ENCODE measurements at regions not wholly inside any gene's neighbourhood (a gene's known extent, or its start where the extent isn't known, plus 50 kb on each side); places are given as distances from the start of the nearest gene placed in this dataset.
"Not testable (repeated sequence)": the region's sequence is repeated elsewhere in the genome, so short reads cannot be mapped to it uniquely, and the experiment has no call there.

GRCh38 chr10:35276889-35277288 lies 59.4 kb upstream of the CCNY start:
- ChIA-PET SMC1A (ENCODE audit: uncharacterized antibody, unreplicated experiment) (no interaction called here), RAD21 (ENCODE audit: unreplicated experiment) (no interaction called here), POLR2A (no interaction called here), CTCF (no interaction called here)
- FAIRE-seq (no peak), DNase-seq (ENCODE audit: low read depth, low spot score) (no peak), ATAC-seq (no peak)
- Histone ChIP-seq H3K27me3 (replicated peaks in 1 of 2; ENCODE audit: control insufficient read depth in 2 of 2, insufficient read depth in 2 of 2, low read length in 1 of 2) (no peaks in the 10 kb centered on the region), H3K27ac (ENCODE audit: control insufficient read depth, insufficient read depth) (no peak overlapping the region), H3K4me1 (ENCODE audit: control insufficient read depth, insufficient read depth, low read length) (no peaks in the 10 kb centered on the region), H2AFZ (ENCODE audit: control insufficient read depth, low read depth, low read length) (no peak overlapping the region), H3K9ac (ENCODE audit: control insufficient read depth, insufficient read depth, low read length) (no peak overlapping the region), H4K20me1 (ENCODE audit: control insufficient read depth, insufficient read depth) (no peaks in the 10 kb centered on the region), H3K4me3 (no peak overlapping the region), H3K79me2 (ENCODE audit: control insufficient read depth, insufficient read depth, low read length) (no peaks in the 10 kb centered on the region), H3K36me3 (ENCODE audit: control insufficient read depth in 2 of 2, insufficient read depth in 2 of 2, low read length in 1 of 2) (no peaks in the 10 kb centered on the region), H3K9me3 (replicated peaks; ENCODE audit: control insufficient read depth, insufficient read depth, low read length) (peaks cover 4% of the 10 kb centered on the region; the same call in 2 of the 3 replicates), H3K4me2 (ENCODE audit: control insufficient read depth, insufficient read depth) (no peak overlapping the region)
- no peak for TF ChIP-seq SREBF1 (IDR thresholded peaks at IDR 0.05; ENCODE audit: low read length)
- TF ChIP-seq, protein P1, sequence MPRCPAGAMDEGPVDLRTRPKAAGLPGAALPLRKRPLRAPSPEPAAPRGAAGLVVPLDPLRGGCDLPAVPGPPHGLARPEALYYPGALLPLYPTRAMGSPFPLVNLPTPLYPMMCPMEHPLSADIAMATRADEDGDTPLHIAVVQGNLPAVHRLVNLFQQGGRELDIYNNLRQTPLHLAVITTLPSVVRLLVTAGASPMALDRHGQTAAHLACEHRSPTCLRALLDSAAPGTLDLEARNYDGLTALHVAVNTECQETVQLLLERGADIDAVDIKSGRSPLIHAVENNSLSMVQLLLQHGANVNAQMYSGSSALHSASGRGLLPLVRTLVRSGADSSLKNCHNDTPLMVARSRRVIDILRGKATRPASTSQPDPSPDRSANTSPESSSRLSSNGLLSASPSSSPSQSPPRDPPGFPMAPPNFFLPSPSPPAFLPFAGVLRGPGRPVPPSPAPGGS (IDR thresholded peaks at IDR 0.05; ENCODE audit: borderline replicate concordance, insufficient read depth, low read depth, low read length, poor library complexity, severe bottlenecking): no peak
- TF ChIP-seq, protein P2, sequence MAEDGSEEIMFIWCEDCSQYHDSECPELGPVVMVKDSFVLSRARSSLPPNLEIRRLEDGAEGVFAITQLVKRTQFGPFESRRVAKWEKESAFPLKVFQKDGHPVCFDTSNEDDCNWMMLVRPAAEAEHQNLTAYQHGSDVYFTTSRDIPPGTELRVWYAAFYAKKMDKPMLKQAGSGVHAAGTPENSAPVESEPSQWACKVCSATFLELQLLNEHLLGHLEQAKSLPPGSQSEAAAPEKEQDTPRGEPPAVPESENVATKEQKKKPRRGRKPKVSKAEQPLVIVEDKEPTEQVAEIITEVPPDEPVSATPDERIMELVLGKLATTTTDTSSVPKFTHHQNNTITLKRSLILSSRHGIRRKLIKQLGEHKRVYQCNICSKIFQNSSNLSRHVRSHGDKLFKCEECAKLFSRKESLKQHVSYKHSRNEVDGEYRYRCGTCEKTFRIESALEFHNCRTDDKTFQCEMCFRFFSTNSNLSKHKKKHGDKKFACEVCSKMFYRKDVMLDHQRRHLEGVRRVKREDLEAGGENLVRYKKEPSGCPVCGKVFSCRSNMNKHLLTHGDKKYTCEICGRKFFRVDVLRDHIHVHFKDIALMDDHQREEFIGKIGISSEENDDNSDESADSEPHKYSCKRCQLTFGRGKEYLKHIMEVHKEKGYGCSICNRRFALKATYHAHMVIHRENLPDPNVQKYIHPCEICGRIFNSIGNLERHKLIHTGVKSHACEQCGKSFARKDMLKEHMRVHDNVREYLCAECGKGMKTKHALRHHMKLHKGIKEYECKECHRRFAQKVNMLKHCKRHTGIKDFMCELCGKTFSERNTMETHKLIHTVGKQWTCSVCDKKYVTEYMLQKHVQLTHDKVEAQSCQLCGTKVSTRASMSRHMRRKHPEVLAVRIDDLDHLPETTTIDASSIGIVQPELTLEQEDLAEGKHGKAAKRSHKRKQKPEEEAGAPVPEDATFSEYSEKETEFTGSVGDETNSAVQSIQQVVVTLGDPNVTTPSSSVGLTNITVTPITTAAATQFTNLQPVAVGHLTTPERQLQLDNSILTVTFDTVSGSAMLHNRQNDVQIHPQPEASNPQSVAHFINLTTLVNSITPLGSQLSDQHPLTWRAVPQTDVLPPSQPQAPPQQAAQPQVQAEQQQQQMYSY (CRISPR knock-in tag; IDR thresholded peaks at IDR 0.05): no peak
- TF ChIP-seq EGR1 (IDR thresholded peaks at IDR 0.05; ENCODE audit: borderline replicate concordance in 1 of 2, low read depth in 2 of 2, low read length in 2 of 2): no peak
- no peak for TF ChIP-seq MEF2B (IDR thresholded peaks at IDR 0.05; ENCODE audit: partially characterized antibody, poor library complexity, severe bottlenecking)
- 0% methylated on average over 1 of the region's 1 CpG for WGBS (ENCODE audit: insufficient coverage, insufficient replicate concordance, low lambda C conversion rate, missing lambda C conversion rate)
- in situ Hi-C loops (cut with MboI) (no loop called here), intact Hi-C loops (cut with micrococcal nuclease; ENCODE audit: unreplicated experiment) (no loop called here)
- no TSS peak for BruUV-seq (replicated peaks)

DNA sequence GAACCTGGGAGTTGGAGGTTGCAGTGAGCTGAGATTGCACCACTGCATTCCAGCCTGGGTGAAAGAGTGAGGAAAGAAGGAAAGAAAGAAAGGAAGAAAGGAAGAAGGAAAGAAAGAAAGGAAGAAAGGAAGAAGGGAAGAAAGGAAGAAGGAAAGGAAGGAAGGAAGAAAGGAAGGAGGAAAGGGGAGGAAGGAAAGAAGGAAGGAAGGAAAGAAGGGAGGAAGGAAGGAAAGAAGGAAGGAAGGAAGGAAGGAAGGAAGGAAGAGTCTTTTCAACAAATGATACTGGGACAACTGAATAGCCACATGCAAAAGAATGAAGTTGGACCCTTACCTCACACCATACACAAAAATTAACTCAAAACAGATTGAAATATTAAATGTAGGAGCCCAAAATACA lies 56.1 kb upstream of the CCNY start:
- RAD21 ChIA-PET (ENCODE audit: unreplicated experiment); POLR2A ChIA-PET: not testable (repeated sequence)

More for the DNA sequence above, 56.1 kb upstream of the CCNY start:
- H4K20me1 ChIP-seq (ENCODE audit: control insufficient read depth, insufficient read depth); H3K4me2 ChIP-seq (ENCODE audit: control insufficient read depth, insufficient read depth); DNase-seq (ENCODE audit: low read depth, low spot score); H2AFZ ChIP-seq (ENCODE audit: control insufficient read depth, low read depth, low read length); in situ Hi-C loops (cut with MboI); ATAC-seq; BruUV-seq (replicated peaks); CTCF ChIA-PET; H3K79me2 ChIP-seq (ENCODE audit: control insufficient read depth, insufficient read depth, low read length); H3K27ac ChIP-seq (ENCODE audit: control insufficient read depth, insufficient read depth); H3K27me3 ChIP-seq (replicated peaks in 1 of 2; ENCODE audit: control insufficient read depth in 2 of 2, insufficient read depth in 2 of 2, low read length in 1 of 2); intact Hi-C loops (cut with micrococcal nuclease; ENCODE audit: unreplicated experiment); H3K4me3 ChIP-seq; H3K9me3 ChIP-seq (replicated peaks; ENCODE audit: control insufficient read depth, insufficient read depth, low read length); H3K9ac ChIP-seq (ENCODE audit: control insufficient read depth, insufficient read depth, low read length); H3K36me3 ChIP-seq (ENCODE audit: control insufficient read depth in 2 of 2, insufficient read depth in 2 of 2, low read length in 1 of 2); FAIRE-seq; H3K4me1 ChIP-seq (ENCODE audit: control insufficient read depth, insufficient read depth, low read length): not testable (repeated sequence)
- SMC1A ChIA-PET (ENCODE audit: uncharacterized antibody, unreplicated experiment): interaction anchor here (0.7 to 1.3 kb wide), 2 partner anchors 14 to 1220 kb away, joined by 4 read pairs; no protein-coding TSS in a partner anchor
